Activated naive CD4-positive, alpha-beta T cell treated with anti-CD3 and anti-CD28 coated beads, Interleukin-2, amount 50 U/mL, for 24 hours (primary cell): ENCODE measurements at regions not wholly inside any gene's neighbourhood (a gene's known extent, or its start where the extent isn't known, plus 50 kb on each side); places are given as distances from the start of the nearest gene placed in this dataset.

Source experiments
- H3K27ac Mint-ChIP-seq: one replicate; pipeline ENCODE4 v1.8.0; 2021; ENCODE audit warnings: mild to moderate bottlenecking, mixed read lengths
- H3K27me3 Mint-ChIP-seq: one replicate; pipeline ENCODE4 v1.8.0; 2021; ENCODE audit warnings: mixed read lengths
- H3K36me3 Mint-ChIP-seq: one replicate; pipeline ENCODE4 v1.8.0; 2021; ENCODE audit warnings: mixed read lengths
- H3K4me1 Mint-ChIP-seq: one replicate; pipeline ENCODE4 v1.8.0; 2021; ENCODE audit warnings: mixed read lengths
- H3K4me3 Mint-ChIP-seq: one replicate; pipeline ENCODE4 v1.8.0; 2021; ENCODE audit warnings: mild to moderate bottlenecking, mixed read lengths
- H3K9me3 Mint-ChIP-seq: one replicate; pipeline ENCODE4 v1.8.0; 2021; ENCODE audit warnings: mixed read lengths

DNA sequence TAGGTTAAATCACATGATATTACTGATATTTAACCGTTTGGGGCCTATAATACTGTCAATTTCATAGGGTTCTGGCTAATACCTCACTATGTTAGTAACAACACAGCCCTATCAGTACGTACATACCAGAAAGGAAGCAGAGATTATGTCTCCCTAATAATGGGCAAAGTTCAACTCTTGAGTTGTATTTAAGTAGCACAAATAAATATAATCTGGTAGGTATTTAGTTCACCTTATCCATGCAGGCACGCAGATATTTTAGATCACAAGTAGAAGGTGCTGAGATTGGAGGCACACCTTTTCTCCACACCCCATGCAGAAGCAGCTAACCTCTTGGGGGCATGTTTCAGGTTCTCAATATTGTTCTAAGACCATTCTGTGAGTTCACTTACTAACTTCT, 118.9 kb downstream of the IRS1 start:
- H3K27ac Mint-ChIP-seq: no peak overlapping the region
- H3K27me3 Mint-ChIP-seq: no peaks in the 10 kb centered on the region
- peaks cover 4% of the 10 kb centered on the region for H3K4me1 Mint-ChIP-seq
- H3K4me3 Mint-ChIP-seq: no peak overlapping the region
- no peaks in the 10 kb centered on the region for H3K9me3 Mint-ChIP-seq
- H3K36me3 Mint-ChIP-seq: no peaks in the 10 kb centered on the region

GRCh38 chr2:226679389-226680065, 120.1 kb downstream of the IRS1 start:
- H3K4me3 Mint-ChIP-seq: no peak overlapping the region
- H3K27ac Mint-ChIP-seq: no peak overlapping the region
- no peaks in the 10 kb centered on the region for H3K4me1 Mint-ChIP-seq
- no peaks in the 10 kb centered on the region for H3K9me3 Mint-ChIP-seq
- no peaks in the 10 kb centered on the region for H3K36me3 Mint-ChIP-seq
- H3K27me3 Mint-ChIP-seq: no peaks in the 10 kb centered on the region

DNA sequence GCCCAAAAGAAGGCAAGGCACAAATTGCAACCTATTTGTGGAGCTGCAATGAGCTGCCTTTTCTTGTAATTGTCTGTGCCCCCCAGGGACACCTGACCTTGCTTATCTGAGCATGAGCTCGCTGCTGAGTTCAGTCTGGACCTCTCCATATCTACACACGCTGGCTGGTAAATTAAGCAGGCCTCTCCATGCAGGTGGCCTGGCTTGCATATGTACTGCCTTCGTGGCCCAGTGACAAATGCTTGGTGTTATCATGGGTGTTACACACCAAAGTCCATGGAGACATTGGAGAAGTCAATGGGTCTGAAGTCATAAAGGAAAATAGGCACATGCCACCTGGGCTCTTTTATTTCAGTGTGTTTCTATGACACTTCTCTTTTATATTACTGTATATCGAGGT, 121.2 kb downstream of the IRS1 start:
- H3K27me3 Mint-ChIP-seq: no peaks in the 10 kb centered on the region
- no peak overlapping the region for H3K27ac Mint-ChIP-seq
- no peaks in the 10 kb centered on the region for H3K36me3 Mint-ChIP-seq
- H3K4me1 Mint-ChIP-seq: peaks cover under 1% of the 10 kb centered on the region
- H3K4me3 Mint-ChIP-seq: no peak overlapping the region
- H3K9me3 Mint-ChIP-seq: no peaks in the 10 kb centered on the region

GRCh38 chr2:226677080-226677479, 122.5 kb downstream of the IRS1 start:
- no peak overlapping the region for H3K27ac Mint-ChIP-seq
- peaks cover 6% of the 10 kb centered on the region for H3K4me1 Mint-ChIP-seq
- H3K9me3 Mint-ChIP-seq: no peaks in the 10 kb centered on the region
- no peaks in the 10 kb centered on the region for H3K27me3 Mint-ChIP-seq
- no peak overlapping the region for H3K4me3 Mint-ChIP-seq
- H3K36me3 Mint-ChIP-seq: no peaks in the 10 kb centered on the region

- Mint-ChIP-seq H3K27me3 (no peaks in the 10 kb centered on the region), H3K27ac (no peak overlapping the region), H3K9me3 (no peaks in the 10 kb centered on the region), H3K4me3 (no peak overlapping the region), H3K4me1 (peaks cover 6% of the 10 kb centered on the region), H3K36me3 (no peaks in the 10 kb centered on the region)
These were observed 123.0 kb downstream of the IRS1 start for GRCh38 chr2:226676618-226677017.

- no peak overlapping the region for H3K4me3 Mint-ChIP-seq
- H3K4me1 Mint-ChIP-seq: peaks cover 6% of the 10 kb centered on the region
- no peaks in the 10 kb centered on the region for H3K36me3 Mint-ChIP-seq
- no peak overlapping the region for H3K27ac Mint-ChIP-seq
- H3K9me3 Mint-ChIP-seq: no peaks in the 10 kb centered on the region
- no peaks in the 10 kb centered on the region for H3K27me3 Mint-ChIP-seq
These were observed 125.5 kb downstream of the IRS1 start for GRCh38 chr2:226674123-226674522.

GRCh38 chr2:226673314-226673723, 126.3 kb downstream of the IRS1 start:
- Mint-ChIP-seq H3K27ac (no peak overlapping the region), H3K9me3 (no peaks in the 10 kb centered on the region)

GRCh38 chr2:226671141-226671676, 128.4 kb downstream of the IRS1 start:
- no peak overlapping the region for H3K27ac Mint-ChIP-seq
- H3K36me3 Mint-ChIP-seq: no peaks in the 10 kb centered on the region
- H3K4me1 Mint-ChIP-seq: peaks cover 6% of the 10 kb centered on the region
- H3K4me3 Mint-ChIP-seq: no peak overlapping the region
- H3K27me3 Mint-ChIP-seq: no peaks in the 10 kb centered on the region
- H3K9me3 Mint-ChIP-seq: no peaks in the 10 kb centered on the region

More at GRCh38 chr2:226673314-226673723, 126.3 kb downstream of the IRS1 start:
- no peaks in the 10 kb centered on the region for H3K27me3 Mint-ChIP-seq
- H3K4me3 Mint-ChIP-seq: no peak overlapping the region
- peaks cover 6% of the 10 kb centered on the region for H3K4me1 Mint-ChIP-seq
- no peaks in the 10 kb centered on the region for H3K36me3 Mint-ChIP-seq

DNA sequence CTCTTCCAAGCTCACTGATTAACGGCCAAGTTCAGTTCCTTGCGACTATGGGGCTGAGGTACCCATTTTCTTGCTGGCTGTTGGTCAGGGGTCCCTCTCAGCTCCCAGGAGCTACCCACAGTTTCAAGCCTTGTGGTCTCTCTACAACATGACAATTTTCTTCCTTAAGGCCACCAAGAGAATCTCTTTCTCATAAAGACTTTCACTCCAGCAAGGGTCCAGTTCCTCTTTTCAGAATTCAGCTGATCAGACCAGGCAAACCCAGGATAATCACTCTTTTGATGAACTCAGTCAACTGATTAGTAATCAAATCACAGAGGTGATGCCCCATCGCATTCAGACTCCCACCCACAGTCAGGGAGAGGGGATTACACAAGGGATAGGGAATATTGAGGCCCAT, 129.7 kb downstream of the IRS1 start:
- Mint-ChIP-seq H3K27ac (no peak overlapping the region), H3K4me1 (peaks cover 6% of the 10 kb centered on the region), H3K9me3 (no peaks in the 10 kb centered on the region), H3K27me3 (no peaks in the 10 kb centered on the region), H3K36me3 (no peaks in the 10 kb centered on the region), H3K4me3 (no peak overlapping the region)

GRCh38 chr2:226669249-226669648, 130.4 kb downstream of the IRS1 start:
- no peaks in the 10 kb centered on the region for H3K36me3 Mint-ChIP-seq
- H3K9me3 Mint-ChIP-seq: no peaks in the 10 kb centered on the region
- H3K27ac Mint-ChIP-seq: no peak overlapping the region
- H3K27me3 Mint-ChIP-seq: no peaks in the 10 kb centered on the region
- H3K4me3 Mint-ChIP-seq: no peak overlapping the region
- H3K4me1 Mint-ChIP-seq: peaks cover 6% of the 10 kb centered on the region

GRCh38 chr2:226667736-226668135, 131.9 kb downstream of the IRS1 start:
- H3K4me3 Mint-ChIP-seq: no peak overlapping the region
- no peaks in the 10 kb centered on the region for H3K36me3 Mint-ChIP-seq
- no peaks in the 10 kb centered on the region for H3K27me3 Mint-ChIP-seq
- no peaks in the 10 kb centered on the region for H3K9me3 Mint-ChIP-seq
- no peak overlapping the region for H3K27ac Mint-ChIP-seq
- H3K4me1 Mint-ChIP-seq: no peaks in the 10 kb centered on the region

DNA sequence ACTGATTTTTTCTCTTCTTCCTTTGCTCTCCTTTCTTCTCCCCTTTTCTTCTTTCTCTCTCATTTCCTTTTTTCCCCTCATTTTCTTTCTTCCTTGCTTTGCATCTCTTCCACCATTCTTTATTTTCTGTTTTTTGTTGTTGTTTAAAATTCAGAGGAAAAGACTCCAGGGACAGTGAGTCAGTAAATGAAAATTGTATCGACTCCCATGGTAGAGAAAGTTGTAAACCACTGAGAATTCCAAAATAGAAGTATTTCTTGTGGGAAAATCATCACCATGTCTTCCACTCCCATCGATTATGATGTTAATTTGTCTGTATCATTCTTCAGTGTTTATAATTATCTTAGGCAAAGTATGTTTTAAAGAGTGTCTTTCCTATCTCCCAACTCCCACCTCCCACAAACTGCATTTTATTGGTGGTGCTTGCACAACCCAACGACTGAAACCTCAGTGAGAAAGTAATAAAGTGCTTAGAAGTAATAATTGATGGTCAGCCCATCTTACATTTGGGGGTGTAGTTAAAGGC, 134.3 kb downstream of the IRS1 start:
- no peak overlapping the region for H3K4me3 Mint-ChIP-seq

DNA sequence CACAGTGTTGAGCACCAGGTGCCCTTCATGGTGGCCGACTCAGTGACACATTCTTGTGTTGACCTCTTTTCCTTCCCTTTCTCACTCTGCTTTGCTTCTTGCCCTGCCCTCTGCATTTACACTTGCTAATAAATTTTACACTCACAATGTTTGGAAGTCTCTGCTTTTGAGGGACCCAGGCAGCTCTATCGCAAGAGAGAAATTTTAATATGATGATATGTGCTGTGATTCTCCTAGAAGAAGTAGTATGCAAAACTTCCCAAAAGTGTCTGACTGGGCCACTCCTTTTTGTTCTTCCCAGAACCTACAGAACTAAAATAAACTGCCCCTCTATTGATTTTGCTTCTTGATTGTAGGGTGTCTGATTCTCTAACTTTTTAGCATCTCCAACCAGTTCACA, 135.0 kb downstream of the IRS1 start:
- Mint-ChIP-seq H3K4me3 (no peak overlapping the region), H3K27ac (no peak overlapping the region), H3K9me3 (no peaks in the 10 kb centered on the region), H3K27me3 (no peaks in the 10 kb centered on the region), H3K4me1 (no peaks in the 10 kb centered on the region), H3K36me3 (no peaks in the 10 kb centered on the region)

More for the DNA sequence above, 134.3 kb downstream of the IRS1 start:
- Mint-ChIP-seq H3K27me3 (no peaks in the 10 kb centered on the region), H3K36me3 (no peaks in the 10 kb centered on the region), H3K9me3 (no peaks in the 10 kb centered on the region), H3K4me1 (no peaks in the 10 kb centered on the region), H3K27ac (no peak overlapping the region)

- no peaks in the 10 kb centered on the region for H3K27me3 Mint-ChIP-seq
- no peak overlapping the region for H3K4me3 Mint-ChIP-seq
- H3K9me3 Mint-ChIP-seq: no peaks in the 10 kb centered on the region
- H3K36me3 Mint-ChIP-seq: no peaks in the 10 kb centered on the region
- H3K4me1 Mint-ChIP-seq: no peaks in the 10 kb centered on the region
- H3K27ac Mint-ChIP-seq: no peak overlapping the region
These were observed 135.5 kb downstream of the IRS1 start for GRCh38 chr2:226664140-226664539.

DNA sequence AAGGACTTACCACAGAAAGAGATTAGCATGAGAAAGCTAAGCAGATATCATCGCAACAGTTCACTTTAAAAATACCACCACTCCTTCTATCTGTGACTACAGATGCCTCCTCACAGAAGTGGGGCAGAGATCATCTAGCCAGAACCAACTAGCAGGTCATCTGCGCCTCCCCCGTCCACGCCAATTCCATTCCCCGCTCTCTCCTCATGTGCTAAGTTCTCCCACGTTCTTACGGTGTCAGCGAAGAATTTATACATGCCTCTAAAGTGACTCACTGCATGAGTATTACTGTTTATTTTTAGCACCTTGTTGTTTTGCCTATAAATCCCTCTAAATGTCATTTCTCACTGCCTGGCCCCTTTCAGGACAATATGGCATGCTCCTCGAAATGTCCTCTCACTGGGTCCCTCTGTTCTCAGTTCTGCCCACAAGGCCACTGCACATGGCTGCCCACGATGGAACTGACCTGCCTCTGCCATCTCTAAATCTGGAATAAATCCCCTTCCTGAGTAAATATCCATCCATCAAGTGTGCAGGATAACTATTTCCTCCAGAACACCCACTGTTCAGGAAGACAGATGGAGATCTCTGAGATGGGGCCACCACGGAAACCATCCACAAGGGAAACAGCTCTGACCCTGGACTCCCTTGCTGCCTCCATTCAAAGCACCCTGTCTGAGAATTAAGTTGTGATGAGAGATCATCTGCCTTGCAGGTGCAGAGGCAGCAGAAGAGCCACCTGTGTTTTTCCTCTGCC, 137.7 kb downstream of the IRS1 start:
- Mint-ChIP-seq H3K4me3 (no peak overlapping the region), H3K36me3 (no peaks in the 10 kb centered on the region), H3K27ac (no peak overlapping the region), H3K27me3 (no peaks in the 10 kb centered on the region), H3K4me1 (no peaks in the 10 kb centered on the region), H3K9me3 (no peaks in the 10 kb centered on the region)

- Mint-ChIP-seq H3K9me3 (no peaks in the 10 kb centered on the region), H3K27ac (no peak overlapping the region), H3K4me1 (peaks cover 4% of the 10 kb centered on the region), H3K4me3 (no peak overlapping the region), H3K27me3 (no peaks in the 10 kb centered on the region), H3K36me3 (no peaks in the 10 kb centered on the region)
These were observed 139.1 kb downstream of the IRS1 start for GRCh38 chr2:226660526-226660925.
